GM21447 (cell line): ENCODE measurements at regions not wholly inside any gene's neighbourhood (a gene's known extent, or its start where the extent isn't known, plus 50 kb on each side); places are given as distances from the start of the nearest gene placed in this dataset.
"Not testable (repeated sequence)": the region's sequence is repeated elsewhere in the genome, so short reads cannot be mapped to it uniquely, and the experiment has no call there.

Experiments used
- ATAC-seq: cut with Tn5 transposase; IDR thresholded peaks from one replicate; pipeline ENCODE4 v1.9.1; 2021; ENCODE audit not compliant: unreplicated experiment

GRCh38 chr5:174462129-174462528 lies 262.3 kb upstream of the MSX2 start:
- no peak for ATAC-seq

- ATAC-seq: no peak
These were observed 259.7 kb upstream of the MSX2 start for GRCh38 chr5:174464504-174465165.

- not testable (repeated sequence) for ATAC-seq
These were observed 252.9 kb upstream of the MSX2 start for GRCh38 chr5:174471528-174471927.

- no peak for ATAC-seq
These were observed 251.4 kb upstream of the MSX2 start for GRCh38 chr5:174472956-174473355.

GRCh38 chr5:174476001-174476400 lies 248.4 kb upstream of the MSX2 start:
- not testable (repeated sequence) for ATAC-seq

GRCh38 chr5:174479325-174479724 lies 245.1 kb upstream of the MSX2 start:
- no peak for ATAC-seq

- no peak for ATAC-seq
These were observed 242.6 kb upstream of the MSX2 start for GRCh38 chr5:174481737-174482136.

GRCh38 chr5:174482607-174483024 lies 241.8 kb upstream of the MSX2 start:
- no peak for ATAC-seq

GRCh38 chr5:174483411-174483810 lies 241.0 kb upstream of the MSX2 start:
- no peak for ATAC-seq

GRCh38 chr5:174489215-174489614 lies 235.2 kb upstream of the MSX2 start:
- no peak for ATAC-seq

- ATAC-seq: no peak
These were observed 234.3 kb upstream of the MSX2 start for GRCh38 chr5:174489920-174490597.

GRCh38 chr5:174490728-174491127 lies 233.7 kb upstream of the MSX2 start:
- no peak for ATAC-seq

- ATAC-seq: no peak
These were observed 233.1 kb upstream of the MSX2 start for GRCh38 chr5:174491265-174491664.

GRCh38 chr5:174491761-174492350 lies 232.5 kb upstream of the MSX2 start:
- no peak for ATAC-seq

GRCh38 chr5:174493530-174493929 lies 230.9 kb upstream of the MSX2 start:
- ATAC-seq: no peak

GRCh38 chr5:174497939-174498338 lies 226.4 kb upstream of the MSX2 start:
- not testable (repeated sequence) for ATAC-seq

GRCh38 chr5:174498575-174498974 lies 225.8 kb upstream of the MSX2 start:
- not testable (repeated sequence) for ATAC-seq

GRCh38 chr5:174500636-174501035 lies 223.7 kb upstream of the MSX2 start:
- no peak for ATAC-seq

- no peak for ATAC-seq
These were observed 222.8 kb upstream of the MSX2 start for GRCh38 chr5:174501461-174502069.

GRCh38 chr5:174503086-174503460 lies 221.3 kb upstream of the MSX2 start:
- no peak for ATAC-seq

- no peak for ATAC-seq
These were observed 220.7 kb upstream of the MSX2 start for GRCh38 chr5:174503461-174504265.
